Heart left ventricle (tissue), 13 donors: ENCODE measurements at regions not wholly inside any gene's neighbourhood (a gene's known extent, or its start where the extent isn't known, plus 50 kb on each side); places are given as distances from the start of the nearest gene placed in this dataset.

Experiments
- CTCF ChIP-seq, 12 donors: fragments of 200-600 bp; sonication (generic) in 4 of 12; IDR thresholded peaks; one replicate each; pipeline versions ENCODE4 v1.5.0 to v1.8.0; 2018 to 2022; ENCODE audit warnings: antibody characterized with exemption in 12 of 12, mild to moderate bottlenecking in 5 of 12
- POLR2A ChIP-seq, 2 donors: fragments of 450-650 bp; IDR thresholded peaks; one replicate each; pipeline ENCODE4 v1.6.1; 2017; ENCODE audit warnings: antibody characterized with exemption in 2 of 2, mild to moderate bottlenecking in 2 of 2, moderate library complexity in 2 of 2
- donor health status: ischemic (EF 13 %, LVEDD 7.1; RV severe dilation, severe dysfunction).
- donor health status: DM: no; HTN: yes; CAD: no.
- donor health status: DM: no; HTN: no; CAD: no.
- donor health status: ischemic (EF 25% LVEDD 6.9; RV normal size, moderate dysfunction).
- donor health status: ischemic (EF 25% LVEDD 5.7; RV mildly dilated, moderate dysfunction).
- donor health status: ischemic (EF 35%, LVEDD 5.7; RV mildly dilated, moderate dysfunction).
- donor health status: nonischemic (EF 11% LVEDD 7.7; RV severe dilation, severe dysfunction).
- donor health status: DM: yes; HTN: yes; CAD: no.
- donor health status: PGD.
- donor health status: ischemic (EF 29% LVEDD 5.4; RV normal size, mild dysfunction).
- donor health status: nonischemic (EF 23%, LVEDD 6.1; RV moderate dilation, normal function).

GRCh38 chr9:108631496-108632285 lies 224.1 kb downstream of the ACTL7B start:
- TF ChIP-seq POLR2A (IDR thresholded peaks at IDR 0.05) (no peak), CTCF (IDR thresholded peaks at IDR 0.05) (no peak)
